AG20443 (cell line): ENCODE measurements at regions not wholly inside any gene's neighbourhood (a gene's known extent, or its start where the extent isn't known, plus 50 kb on each side); places are given as distances from the start of the nearest gene placed in this dataset.
"Not testable (repeated sequence)": the region's sequence is repeated elsewhere in the genome, so short reads cannot be mapped to it uniquely, and the experiment has no call there.

ENCODE experiments used
- DNase-seq: peaks from one replicate; pipeline ENCODE4 v3.0.0; 2012; ENCODE audit warnings: low spot score, mixed read lengths

- DNase-seq = no peak
These were observed 250.7 kb downstream of the RMST start for GRCh38 chr12:97713270-97713669.

GRCh38 chr12:97714107-97714563 is 251.5 kb downstream of the RMST start:
- DNase-seq = no peak

- DNase-seq = peak; percentile 8
These were observed 253.8 kb downstream of the RMST start for GRCh38 chr12:97716356-97716755.

GRCh38 chr12:97723801-97724200 is 261.2 kb downstream of the RMST start:
- DNase-seq = not testable (repeated sequence)

GRCh38 chr12:97745406-97746101 is 282.9 kb downstream of the RMST start:
- DNase-seq = no peak

GRCh38 chr12:97748298-97748697 is 285.7 kb downstream of the RMST start:
- DNase-seq = no peak

GRCh38 chr12:97751704-97752103 is 289.1 kb downstream of the RMST start:
- no peak for DNase-seq

GRCh38 chr12:97752129-97752528 is 289.5 kb downstream of the RMST start:
- DNase-seq = no peak

GRCh38 chr12:97753332-97753731 is 290.7 kb downstream of the RMST start:
- DNase-seq = no peak

- no peak for DNase-seq
These were observed 291.7 kb downstream of the RMST start for GRCh38 chr12:97754306-97754705.

- DNase-seq = no peak
These were observed 293.6 kb downstream of the RMST start for GRCh38 chr12:97756066-97756666.

- no peak for DNase-seq
These were observed 294.1 kb downstream of the RMST start for GRCh38 chr12:97756741-97757140.

GRCh38 chr12:97757481-97758193 is 295.0 kb downstream of the RMST start:
- DNase-seq = no peak

- DNase-seq = no peak
These were observed 295.5 kb downstream of the RMST start for GRCh38 chr12:97758194-97758501.

GRCh38 chr12:97758586-97758985 is 296.0 kb downstream of the RMST start:
- DNase-seq = no peak

- no peak for DNase-seq
These were observed 298.0 kb downstream of the RMST start for GRCh38 chr12:97760601-97761000.

- DNase-seq = no peak
These were observed 300.5 kb downstream of the RMST start for GRCh38 chr12:97763113-97763512.

- DNase-seq = no peak
These were observed 302.1 kb downstream of the RMST start for GRCh38 chr12:97764700-97765099.

- no peak for DNase-seq
These were observed 304.7 kb downstream of the RMST start for GRCh38 chr12:97767347-97767746.

- DNase-seq = no peak
These were observed 315.5 kb downstream of the RMST start for GRCh38 chr12:97778111-97778510.

- DNase-seq = no peak
These were observed 318.7 kb downstream of the RMST start for GRCh38 chr12:97781342-97781741.

GRCh38 chr12:97784904-97785303 is 322.3 kb downstream of the RMST start:
- no peak for DNase-seq

GRCh38 chr12:97790281-97790680 is 327.7 kb downstream of the RMST start:
- no peak for DNase-seq
